ENCODE measurements at regions not wholly inside any gene's neighbourhood (a gene's known extent, or its start where the extent isn't known, plus 50 kb on each side); places are given as distances from the start of the nearest gene placed in this dataset.

DNA sequence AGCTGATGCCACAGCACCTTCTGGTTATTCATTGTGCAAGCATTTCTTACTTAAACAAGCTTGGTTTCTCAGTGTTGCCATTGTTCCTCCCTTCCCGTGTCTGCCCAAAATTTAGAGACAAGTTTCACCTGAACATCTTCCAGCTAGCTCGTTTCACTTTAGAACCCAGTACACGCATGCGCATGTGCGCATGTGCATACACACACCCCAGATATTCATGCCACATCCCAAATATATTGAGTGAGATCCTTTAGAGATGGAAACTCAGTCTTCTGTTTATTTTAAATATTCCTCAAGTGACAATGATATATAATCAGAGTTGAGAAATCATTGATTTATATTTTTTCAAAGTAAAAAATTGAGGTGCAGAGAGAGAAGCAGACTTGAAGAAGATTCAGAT, 147.6 kb downstream of the PLK2 start:
- TF ChIP-seq, protein P1, sequence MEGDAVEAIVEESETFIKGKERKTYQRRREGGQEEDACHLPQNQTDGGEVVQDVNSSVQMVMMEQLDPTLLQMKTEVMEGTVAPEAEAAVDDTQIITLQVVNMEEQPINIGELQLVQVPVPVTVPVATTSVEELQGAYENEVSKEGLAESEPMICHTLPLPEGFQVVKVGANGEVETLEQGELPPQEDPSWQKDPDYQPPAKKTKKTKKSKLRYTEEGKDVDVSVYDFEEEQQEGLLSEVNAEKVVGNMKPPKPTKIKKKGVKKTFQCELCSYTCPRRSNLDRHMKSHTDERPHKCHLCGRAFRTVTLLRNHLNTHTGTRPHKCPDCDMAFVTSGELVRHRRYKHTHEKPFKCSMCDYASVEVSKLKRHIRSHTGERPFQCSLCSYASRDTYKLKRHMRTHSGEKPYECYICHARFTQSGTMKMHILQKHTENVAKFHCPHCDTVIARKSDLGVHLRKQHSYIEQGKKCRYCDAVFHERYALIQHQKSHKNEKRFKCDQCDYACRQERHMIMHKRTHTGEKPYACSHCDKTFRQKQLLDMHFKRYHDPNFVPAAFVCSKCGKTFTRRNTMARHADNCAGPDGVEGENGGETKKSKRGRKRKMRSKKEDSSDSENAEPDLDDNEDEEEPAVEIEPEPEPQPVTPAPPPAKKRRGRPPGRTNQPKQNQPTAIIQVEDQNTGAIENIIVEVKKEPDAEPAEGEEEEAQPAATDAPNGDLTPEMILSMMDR (IDR thresholded peaks at IDR 0.05 in 4 of 5, conservative IDR thresholded peaks at IDR 0.05 in 1 of 5): no peak
- no peak for TF ChIP-seq POLR2A (IDR thresholded peaks at IDR 0.05)
